ENCODE measurements at regions not wholly inside any gene's neighbourhood (a gene's known extent, or its start where the extent isn't known, plus 50 kb on each side); places are given as distances from the start of the nearest gene placed in this dataset.
"Not testable (repeated sequence)": the region's sequence is repeated elsewhere in the genome, so short reads cannot be mapped to it uniquely, and the experiment has no call there.

DNA sequence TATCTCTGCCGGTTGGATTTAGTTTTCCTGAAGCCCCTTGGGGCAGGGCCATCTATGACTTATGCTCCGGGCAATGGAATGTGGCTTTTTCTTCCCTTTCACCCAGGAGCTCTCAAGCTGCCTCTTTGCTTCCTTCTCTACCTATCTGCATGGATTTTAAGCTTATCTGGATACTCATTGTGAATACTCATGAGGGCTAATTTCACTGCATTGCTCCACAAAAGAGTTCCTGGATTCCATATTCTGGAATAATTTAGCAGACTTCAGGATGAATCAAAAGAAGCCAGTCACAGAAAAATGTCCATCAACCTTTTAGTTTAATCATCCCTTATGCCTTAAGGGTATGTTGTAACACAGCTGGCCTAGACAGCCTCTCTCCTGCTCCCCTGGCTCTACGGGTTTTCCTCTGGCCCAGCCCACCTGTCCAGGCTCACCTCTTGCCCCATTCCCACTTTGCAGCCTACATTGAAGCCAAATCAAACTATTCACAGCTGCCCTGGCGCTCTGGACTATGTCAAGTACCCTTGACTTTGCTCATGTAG is 122.8 kb upstream of the RMDN2 start:
- H3K27me3 ChIP-seq = no peaks in the 10 kb centered on the region
- no peak overlapping the region for H3K9ac ChIP-seq (ENCODE audit: low read depth in 2 of 2, low read length in 2 of 2)
- no peak overlapping the region for H3K4me3 ChIP-seq
- DNase-seq = no peak
- intact Hi-C loops (cut with DNase I) = no loop called here
- peaks cover 5% of the 10 kb centered on the region for H3K4me1 ChIP-seq
- H3K27ac ChIP-seq = peak overlapping the region; percentile 3
- TF ChIP-seq CTCF (IDR thresholded peaks at IDR 0.05) = no peak
- H3K36me3 ChIP-seq = no peaks in the 10 kb centered on the region
- no peaks in the 10 kb centered on the region for H3K9me3 ChIP-seq

DNA sequence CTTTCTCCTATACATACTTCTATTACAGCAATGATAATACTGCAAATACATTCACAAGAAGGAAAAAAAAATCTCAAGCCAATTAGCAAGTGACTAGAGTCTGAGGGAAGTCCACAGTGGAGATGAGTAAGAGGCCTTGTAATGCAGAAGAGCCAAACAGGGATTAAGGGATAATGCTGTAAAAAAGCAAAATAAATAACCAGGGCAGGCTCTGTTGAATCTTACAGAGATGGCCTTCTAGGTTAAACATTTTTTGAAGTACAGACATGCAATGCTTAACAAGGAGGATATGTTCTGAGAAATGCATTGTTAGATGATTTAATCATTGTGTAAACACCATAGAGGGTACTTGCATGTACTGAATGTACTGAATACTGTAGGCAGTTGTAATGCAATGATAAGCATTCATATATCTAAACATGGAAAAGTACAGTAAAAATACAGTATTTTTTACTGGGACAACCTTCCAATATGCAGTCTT is 122.1 kb upstream of the RMDN2 start:
- H3K36me3 ChIP-seq = no peaks in the 10 kb centered on the region
- no peak overlapping the region for H3K9ac ChIP-seq (ENCODE audit: low read depth in 2 of 2, low read length in 2 of 2)
- H3K4me3 ChIP-seq = no peak overlapping the region
- no peaks in the 10 kb centered on the region for H3K9me3 ChIP-seq
- intact Hi-C loops (cut with DNase I) = no loop called here
- H3K4me1 ChIP-seq = peaks cover 5% of the 10 kb centered on the region
- peak overlapping the region; percentile 3 for H3K27ac ChIP-seq
- no peak for TF ChIP-seq CTCF (IDR thresholded peaks at IDR 0.05)
- no peaks in the 10 kb centered on the region for H3K27me3 ChIP-seq
- DNase-seq = no peak

GRCh38 chr2:37806004-37806403 is 119.1 kb upstream of the RMDN2 start:
- H3K4me3 ChIP-seq; H3K9ac ChIP-seq (ENCODE audit: low read depth in 2 of 2, low read length in 2 of 2); H3K27ac ChIP-seq; H3K27me3 ChIP-seq; H3K9me3 ChIP-seq; DNase-seq; H3K36me3 ChIP-seq; intact Hi-C loops (cut with DNase I); H3K4me1 ChIP-seq: not testable (repeated sequence)

DNA sequence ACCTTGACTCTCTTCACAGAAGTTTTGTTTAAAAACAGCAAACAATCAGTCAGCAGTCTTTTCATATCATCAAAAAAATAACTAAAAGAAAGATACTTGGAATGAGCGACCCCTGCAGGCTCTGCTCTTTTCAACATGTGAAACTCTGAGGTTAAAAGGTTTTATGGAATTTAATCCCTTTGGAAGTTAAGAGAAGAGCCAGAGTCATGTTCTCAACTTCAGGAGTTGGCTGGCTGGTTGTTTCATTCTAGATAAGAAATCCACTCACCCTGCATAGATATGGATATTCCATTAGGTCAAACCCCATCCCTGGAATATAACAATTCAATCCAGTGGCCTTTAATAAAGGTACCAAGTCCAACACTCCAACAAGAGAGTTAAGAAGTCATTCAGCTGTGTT is 115.6 kb upstream of the RMDN2 start:
- peak; percentile 32 for TF ChIP-seq CTCF (IDR thresholded peaks at IDR 0.05)
- H3K4me1 ChIP-seq = no peaks in the 10 kb centered on the region
- no peaks in the 10 kb centered on the region for H3K27me3 ChIP-seq
- no peak overlapping the region for H3K4me3 ChIP-seq
- no peak overlapping the region for H3K27ac ChIP-seq
- intact Hi-C loops (cut with DNase I) = no loop called here
- H3K36me3 ChIP-seq = no peaks in the 10 kb centered on the region
- no peak for DNase-seq
- H3K9ac ChIP-seq (ENCODE audit: low read depth in 2 of 2, low read length in 2 of 2) = no peak overlapping the region
- no peaks in the 10 kb centered on the region for H3K9me3 ChIP-seq

DNA sequence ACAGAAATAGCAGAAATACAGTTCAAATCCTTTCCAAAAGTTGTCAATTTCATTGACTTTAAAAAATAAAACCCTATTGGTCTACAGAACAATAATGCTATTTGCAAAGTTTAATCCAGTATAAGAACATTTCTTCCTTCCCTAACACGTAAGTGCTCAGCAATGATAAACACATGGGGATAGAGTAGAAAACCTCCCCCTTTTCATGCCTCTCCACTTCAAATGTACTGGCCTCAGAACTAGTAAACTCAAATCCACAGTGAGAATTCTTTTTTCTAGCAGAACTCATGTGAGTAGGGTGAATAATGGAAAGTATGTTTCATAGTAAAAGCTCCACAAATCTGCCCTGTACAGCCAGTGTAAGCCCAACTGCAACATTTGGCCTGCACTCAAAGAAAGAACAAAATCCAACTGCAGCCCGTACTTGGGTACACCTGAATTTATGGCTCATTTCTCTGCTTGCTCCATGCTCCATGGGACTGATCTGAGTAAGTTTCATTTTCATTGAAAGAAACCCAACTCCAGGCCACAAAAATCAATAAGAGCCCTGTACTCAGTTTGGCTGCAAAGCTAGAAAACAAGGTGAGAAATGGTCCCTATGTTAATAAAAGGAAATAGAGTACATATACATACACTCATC is 115.0 kb upstream of the RMDN2 start:
- H3K36me3 ChIP-seq = no peaks in the 10 kb centered on the region
- no peak overlapping the region for H3K27ac ChIP-seq
- no peak for TF ChIP-seq CTCF (IDR thresholded peaks at IDR 0.05)
- no peak overlapping the region for H3K9ac ChIP-seq (ENCODE audit: low read depth in 2 of 2, low read length in 2 of 2)
- H3K27me3 ChIP-seq = no peaks in the 10 kb centered on the region
- no peak for DNase-seq
- H3K4me3 ChIP-seq = no peak overlapping the region
- H3K9me3 ChIP-seq = no peaks in the 10 kb centered on the region
- intact Hi-C loops (cut with DNase I) = no loop called here
- H3K4me1 ChIP-seq = no peaks in the 10 kb centered on the region

GRCh38 chr2:37812414-37812813 is 112.7 kb upstream of the RMDN2 start:
- H3K4me1 ChIP-seq = no peaks in the 10 kb centered on the region
- no peaks in the 10 kb centered on the region for H3K9me3 ChIP-seq
- no peak for DNase-seq
- no peak overlapping the region for H3K27ac ChIP-seq
- TF ChIP-seq CTCF (IDR thresholded peaks at IDR 0.05) = no peak
- H3K4me3 ChIP-seq = no peak overlapping the region
- intact Hi-C loops (cut with DNase I) = no loop called here
- H3K36me3 ChIP-seq = no peaks in the 10 kb centered on the region
- no peaks in the 10 kb centered on the region for H3K27me3 ChIP-seq
- H3K9ac ChIP-seq (ENCODE audit: low read depth in 2 of 2, low read length in 2 of 2) = no peak overlapping the region

Measured in colonic mucosa (tissue), 4 donors.